Fibroblast of the aortic adventitia (primary cell): ENCODE measurements at regions not wholly inside any gene's neighbourhood (a gene's known extent, or its start where the extent isn't known, plus 50 kb on each side); places are given as distances from the start of the nearest gene placed in this dataset.

Source experiments
- DNase-seq: peaks from one replicate; pipeline ENCODE4 v3.0.0-alpha.2; 2010; ENCODE audit warnings: low read depth
- H3K4me3 ChIP-seq: 2 replicates; pipeline ENCODE4 v1.5.1; 2011; ENCODE audit warnings: low read depth, mild to moderate bottlenecking, control low read depth, low read length, moderate library complexity
- CTCF ChIP-seq: IDR thresholded peaks from 2 replicates; pipeline ENCODE4 v1.5.1; 2011; ENCODE audit warnings: mild to moderate bottlenecking, low read length, control low read depth, inconsistent platforms; ENCODE audit not compliant: insufficient read depth

- TF ChIP-seq CTCF: no peak
- H3K4me3 ChIP-seq: no peak overlapping the region
- DNase-seq: no peak
Measured at GRCh38 chr4:33577791-33578190, 2666.5 kb downstream of the ARAP2 start.

GRCh38 chr4:33579951-33580350, 2664.4 kb downstream of the ARAP2 start:
- DNase-seq: no peak
- H3K4me3 ChIP-seq: no peak overlapping the region
- TF ChIP-seq CTCF: no peak

GRCh38 chr4:33592701-33593100, 2651.6 kb downstream of the ARAP2 start:
- no peak for TF ChIP-seq CTCF
- no peak for DNase-seq

GRCh38 chr4:33606951-33607350, 2637.4 kb downstream of the ARAP2 start:
- no peak for DNase-seq
- TF ChIP-seq CTCF: no peak
- no peak overlapping the region for H3K4me3 ChIP-seq

More at GRCh38 chr4:33592701-33593100, 2651.6 kb downstream of the ARAP2 start:
- H3K4me3 ChIP-seq: no peak overlapping the region

- DNase-seq: no peak
- TF ChIP-seq CTCF: no peak
- no peak overlapping the region for H3K4me3 ChIP-seq
Measured at GRCh38 chr4:33616121-33616520, 2628.2 kb downstream of the ARAP2 start.

DNA sequence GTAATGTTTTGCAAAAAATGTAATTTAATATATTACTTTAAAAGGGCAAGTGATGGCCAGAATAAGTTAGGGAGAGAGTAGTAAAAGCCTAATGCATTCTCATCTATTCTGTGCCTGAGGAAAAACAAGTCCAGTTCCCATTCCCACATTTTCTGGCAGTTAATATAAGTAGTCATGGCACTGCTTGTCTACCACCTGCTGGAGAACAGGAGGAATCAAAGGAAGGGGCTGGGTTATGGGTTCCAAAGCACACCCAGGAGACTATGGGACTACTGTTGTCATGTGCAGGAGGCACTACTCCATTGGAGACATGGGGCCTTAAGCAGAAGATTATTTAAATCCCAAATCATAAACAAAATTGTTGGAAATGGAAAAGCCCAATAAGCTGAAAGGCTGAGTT, 2618.6 kb downstream of the ARAP2 start:
- TF ChIP-seq CTCF: no peak
- no peak overlapping the region for H3K4me3 ChIP-seq
- DNase-seq: no peak

DNA sequence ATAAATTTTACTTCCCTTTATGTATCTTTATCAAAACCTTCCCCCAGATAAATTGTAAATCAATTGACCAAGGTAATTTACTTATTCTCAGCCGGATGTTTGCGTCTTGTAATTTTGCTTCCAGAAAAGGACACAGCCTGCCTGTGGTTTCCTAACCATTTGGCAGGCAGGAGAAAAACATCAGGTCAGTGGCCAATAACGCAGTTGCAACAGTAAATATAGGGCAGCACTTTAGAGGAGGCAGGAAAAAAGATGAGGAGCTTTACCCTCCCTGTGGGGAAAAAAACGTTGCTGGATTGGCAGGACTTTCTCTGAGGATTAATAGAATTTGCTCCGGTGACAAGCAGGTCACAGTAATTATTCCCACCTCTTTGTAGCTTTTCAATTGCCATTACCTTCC, 2618.1 kb downstream of the ARAP2 start:
- no peak overlapping the region for H3K4me3 ChIP-seq
- DNase-seq: no peak
- no peak for TF ChIP-seq CTCF
